ENCODE measurements at regions not wholly inside any gene's neighbourhood (a gene's known extent, or its start where the extent isn't known, plus 50 kb on each side); places are given as distances from the start of the nearest gene placed in this dataset.

DNA sequence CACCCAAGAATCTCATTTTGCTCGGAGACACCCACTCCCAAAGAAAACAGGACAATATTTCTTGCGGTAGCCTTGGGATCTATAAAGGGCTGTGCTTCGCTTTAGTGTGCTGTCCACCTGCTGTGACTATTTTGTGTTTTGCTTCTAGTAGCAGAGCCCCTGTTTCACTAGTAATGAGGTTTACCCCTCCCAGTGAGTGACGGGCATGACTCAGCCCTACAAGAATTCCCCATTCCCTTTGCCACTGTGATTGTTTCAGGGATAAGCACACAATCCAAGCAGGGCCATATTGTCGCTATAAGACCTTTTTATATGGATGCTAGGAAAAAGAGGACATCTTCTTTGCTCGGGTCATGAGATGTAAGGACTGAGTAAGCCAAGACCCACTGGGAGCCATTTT, 62.5 kb upstream of the FOXB1 start:
- TF ChIP-seq POLR2A (IDR thresholded peaks at IDR 0.05) (no peak), CTCF (IDR thresholded peaks at IDR 0.05) (no peak)
